ENCODE measurements at regions not wholly inside any gene's neighbourhood (a gene's known extent, or its start where the extent isn't known, plus 50 kb on each side); places are given as distances from the start of the nearest gene placed in this dataset.

GRCh38 chr1:224526771-224527170 is 89.3 kb upstream of the CNIH3 start:
- no peaks in the 10 kb centered on the region for H4K20me1 ChIP-seq (ENCODE audit: insufficient read depth)
- H3K4me3 ChIP-seq = no peak overlapping the region
- peaks cover 13% of the 10 kb centered on the region for H3F3A ChIP-seq (ENCODE audit: insufficient read depth)
- 95 to 99% methylated on average over 10 of the region's 10 CpGs for WGBS, 2 experiments (ENCODE audit: low coverage in 1 of 2, low lambda C conversion rate in 2 of 2, missing lambda C conversion rate in 2 of 2)
- no peak for TF ChIP-seq EZH2 (IDR thresholded peaks at IDR 0.05; ENCODE audit: insufficient read depth, poor library complexity, severe bottlenecking)
- H3K9me2 ChIP-seq (ENCODE audit: insufficient read depth) = no peaks in the 10 kb centered on the region
- H3K4me1 ChIP-seq (ENCODE audit: insufficient read depth) = peaks cover 28% of the 10 kb centered on the region
- no peak overlapping the region for H3K4me2 ChIP-seq (ENCODE audit: unreplicated experiment)
- H2AFZ ChIP-seq = no peak overlapping the region
- in situ Hi-C loops (cut with MboI) = no loop called here
- DNase-seq = no peak
- no peak overlapping the region for H3K27ac ChIP-seq
- no peak overlapping the region for H3K9ac ChIP-seq
- no peaks in the 10 kb centered on the region for H3K36me3 ChIP-seq (ENCODE audit: low read depth)
- H3K27me3 ChIP-seq (replicated peaks; ENCODE audit: insufficient read depth) = no peaks in the 10 kb centered on the region
- no peaks in the 10 kb centered on the region for H3K9me3 ChIP-seq (ENCODE audit: low read depth)
- H3K79me2 ChIP-seq (ENCODE audit: insufficient read depth) = no peaks in the 10 kb centered on the region

DNA sequence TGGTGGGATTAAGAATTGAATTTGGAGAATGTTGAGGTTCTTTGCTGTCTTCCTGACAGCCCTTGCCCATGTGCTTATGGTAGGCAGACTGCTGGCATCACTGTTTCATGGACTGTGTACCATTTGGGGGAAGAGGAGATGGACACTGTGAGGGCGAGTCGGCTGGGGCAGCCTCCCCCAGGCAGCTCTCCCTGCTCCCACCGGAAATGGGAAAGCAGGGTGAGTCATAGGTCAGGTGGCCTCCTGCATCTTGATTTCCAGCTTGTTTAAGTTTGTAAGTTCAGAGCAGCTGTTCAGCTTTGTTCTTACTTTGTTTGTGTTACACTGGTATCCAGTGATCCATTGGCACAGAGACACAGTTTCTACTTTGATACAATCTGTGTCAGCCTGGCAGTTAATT is 87.2 kb upstream of the CNIH3 start:
- H3K9me2 ChIP-seq (ENCODE audit: insufficient read depth) = no peaks in the 10 kb centered on the region
- no peaks in the 10 kb centered on the region for H3K36me3 ChIP-seq (ENCODE audit: low read depth)
- no peaks in the 10 kb centered on the region for H3K9me3 ChIP-seq (ENCODE audit: low read depth)
- peaks cover 13% of the 10 kb centered on the region for H3F3A ChIP-seq (ENCODE audit: insufficient read depth)
- no peaks in the 10 kb centered on the region for H3K27me3 ChIP-seq (replicated peaks; ENCODE audit: insufficient read depth)
- in situ Hi-C loops (cut with MboI) = no loop called here
- no peaks in the 10 kb centered on the region for H4K20me1 ChIP-seq (ENCODE audit: insufficient read depth)
- no peak overlapping the region for H3K9ac ChIP-seq
- no peak overlapping the region for H3K27ac ChIP-seq
- 48 to 54% methylated on average over 3 of the region's 3 CpGs for WGBS, 2 experiments (ENCODE audit: low coverage in 1 of 2, low lambda C conversion rate in 2 of 2, missing lambda C conversion rate in 2 of 2)
- H2AFZ ChIP-seq = 0 out of 2 replicates have a peak overlapping the region, but pooled peaks have one; percentile 32
- peak; percentile 51 for DNase-seq
- H3K4me1 ChIP-seq (ENCODE audit: insufficient read depth) = peaks cover 27% of the 10 kb centered on the region
- no peak overlapping the region for H3K4me3 ChIP-seq
- H3K4me2 ChIP-seq (ENCODE audit: unreplicated experiment) = no peak overlapping the region
- TF ChIP-seq EZH2phosphoT487 (IDR thresholded peaks at IDR 0.05; ENCODE audit: insufficient read depth, low read depth) (no peak), EZH2 (IDR thresholded peaks at IDR 0.05; ENCODE audit: insufficient read depth, poor library complexity, severe bottlenecking) (no peak)
- H3K79me2 ChIP-seq (ENCODE audit: insufficient read depth) = no peaks in the 10 kb centered on the region

DNA sequence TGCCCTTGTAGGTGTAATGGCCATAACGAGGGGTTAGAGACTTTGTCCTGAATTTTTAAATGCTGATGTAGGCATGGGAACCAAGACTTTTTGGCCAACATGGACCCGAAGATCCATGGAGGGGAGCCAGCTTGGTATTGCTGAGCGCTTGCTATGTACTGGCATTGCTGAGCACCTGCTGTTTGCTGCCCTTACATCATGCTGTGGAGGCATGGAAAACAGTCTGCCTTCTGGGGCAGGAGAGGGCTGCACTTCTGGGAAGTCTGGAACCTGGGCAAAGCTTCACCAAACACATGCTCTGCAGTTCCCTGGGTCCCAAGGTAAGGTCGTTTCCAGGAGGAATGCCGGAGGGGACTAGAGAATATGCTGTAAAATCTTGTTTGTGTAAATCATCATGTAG is 86.3 kb upstream of the CNIH3 start:
- TF ChIP-seq EZH2phosphoT487 (IDR thresholded peaks at IDR 0.05; ENCODE audit: insufficient read depth, low read depth) = no peak
- H3K4me1 ChIP-seq (ENCODE audit: insufficient read depth) = peaks cover 18% of the 10 kb centered on the region
- in situ Hi-C loops (cut with MboI) = no loop called here
- H3K27me3 ChIP-seq (replicated peaks; ENCODE audit: insufficient read depth) = no peaks in the 10 kb centered on the region
- no peak overlapping the region for H2AFZ ChIP-seq
- H3K9ac ChIP-seq = no peak overlapping the region
- H3K4me3 ChIP-seq = no peak overlapping the region
- H3K4me2 ChIP-seq (ENCODE audit: unreplicated experiment) = no peak overlapping the region
- no peak for DNase-seq
- peaks cover 9% of the 10 kb centered on the region; the same call in 1 of the 2 replicates for H3F3A ChIP-seq (ENCODE audit: insufficient read depth)
- WGBS, 2 experiments (ENCODE audit: low coverage in 1 of 2, low lambda C conversion rate in 2 of 2, missing lambda C conversion rate in 2 of 2) = 88 to 93% methylated on average over 5 of the region's 5 CpGs
- H3K79me2 ChIP-seq (ENCODE audit: insufficient read depth) = no peaks in the 10 kb centered on the region
- H4K20me1 ChIP-seq (ENCODE audit: insufficient read depth) = no peaks in the 10 kb centered on the region
- H3K36me3 ChIP-seq (ENCODE audit: low read depth) = no peaks in the 10 kb centered on the region
- no peaks in the 10 kb centered on the region for H3K9me2 ChIP-seq (ENCODE audit: insufficient read depth)
- H3K27ac ChIP-seq = no peak overlapping the region
- no peaks in the 10 kb centered on the region for H3K9me3 ChIP-seq (ENCODE audit: low read depth)

DNA sequence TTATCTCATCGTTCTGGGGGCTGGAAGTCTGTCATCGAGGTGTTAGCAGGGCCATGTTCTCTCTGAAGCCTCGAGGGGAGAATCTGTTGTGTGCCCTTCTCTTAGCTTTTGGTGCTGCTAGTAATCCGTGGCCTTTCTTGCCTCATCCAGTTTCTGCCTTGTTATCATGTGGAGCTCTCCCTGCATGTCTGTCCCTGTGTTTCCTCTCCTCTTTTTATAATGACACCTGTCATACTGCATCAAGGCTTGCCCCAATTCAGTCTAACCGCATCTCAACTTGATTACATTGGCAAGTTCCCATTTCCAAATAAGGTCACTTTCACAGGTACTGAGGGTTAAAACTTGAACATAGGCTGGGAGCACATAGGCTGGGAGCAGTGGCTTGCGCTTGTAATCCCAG is 82.6 kb upstream of the CNIH3 start:
- Histone ChIP-seq H3K79me2 (ENCODE audit: insufficient read depth) (no peaks in the 10 kb centered on the region), H3K9me2 (ENCODE audit: insufficient read depth) (no peaks in the 10 kb centered on the region), H3K4me2 (ENCODE audit: unreplicated experiment) (no peak overlapping the region), H3K4me1 (ENCODE audit: insufficient read depth) (peaks cover 9% of the 10 kb centered on the region), H3K4me3 (no peak overlapping the region), H4K20me1 (ENCODE audit: insufficient read depth) (no peaks in the 10 kb centered on the region), H3K27ac (no peak overlapping the region), H3F3A (ENCODE audit: insufficient read depth) (0 out of 2 replicates have a peak, but pooled peaks cover 9% of the 10 kb centered on the region), H3K9me3 (ENCODE audit: low read depth) (no peaks in the 10 kb centered on the region), H2AFZ (no peak overlapping the region), H3K9ac (no peak overlapping the region), H3K27me3 (replicated peaks; ENCODE audit: insufficient read depth) (no peaks in the 10 kb centered on the region), H3K36me3 (ENCODE audit: low read depth) (no peaks in the 10 kb centered on the region)
- WGBS, 2 experiments (ENCODE audit: low coverage in 1 of 2, low lambda C conversion rate in 2 of 2, missing lambda C conversion rate in 2 of 2) = 75 to 82% methylated on average over 6 of the region's 6 CpGs
- in situ Hi-C loops (cut with MboI) = no loop called here
- DNase-seq = no peak
- TF ChIP-seq EZH2 (IDR thresholded peaks at IDR 0.05; ENCODE audit: insufficient read depth, poor library complexity, severe bottlenecking) (no peak), EZH2phosphoT487 (IDR thresholded peaks at IDR 0.05; ENCODE audit: insufficient read depth, low read depth) (no peak)

DNA sequence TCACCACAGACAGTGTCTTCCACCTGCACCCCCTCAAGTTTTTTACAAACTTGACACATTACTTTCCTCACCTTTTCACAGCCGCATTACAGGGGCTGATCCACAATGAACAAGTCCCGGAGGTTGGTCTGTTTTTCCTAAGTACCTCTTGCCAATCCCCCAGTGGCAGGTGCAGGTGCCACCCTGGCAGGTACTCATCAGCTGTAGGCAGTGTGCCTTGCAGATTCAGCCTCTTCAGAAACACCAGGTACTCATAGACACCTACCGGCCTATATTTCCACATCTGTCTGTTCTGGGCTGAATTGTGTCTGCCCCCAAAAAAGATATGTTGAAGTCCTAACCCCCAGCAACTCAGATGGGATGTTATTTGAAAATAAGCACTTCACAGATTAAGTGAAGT is 81.4 kb upstream of the CNIH3 start:
- WGBS, 2 experiments (ENCODE audit: low coverage in 1 of 2, low lambda C conversion rate in 2 of 2, missing lambda C conversion rate in 2 of 2) = 97% methylated on average over 3 of the region's 3 CpGs

More for the DNA sequence above, 81.4 kb upstream of the CNIH3 start:
- no peak for DNase-seq
- H3K36me3 ChIP-seq (ENCODE audit: low read depth) = no peaks in the 10 kb centered on the region
- no peaks in the 10 kb centered on the region for H3K79me2 ChIP-seq (ENCODE audit: insufficient read depth)
- peaks cover 4% of the 10 kb centered on the region for H3F3A ChIP-seq (ENCODE audit: insufficient read depth)
- no peak overlapping the region for H3K27ac ChIP-seq
- H3K27me3 ChIP-seq (replicated peaks; ENCODE audit: insufficient read depth) = no peaks in the 10 kb centered on the region
- H3K9me3 ChIP-seq (ENCODE audit: low read depth) = no peaks in the 10 kb centered on the region
- no peak for TF ChIP-seq EZH2 (IDR thresholded peaks at IDR 0.05; ENCODE audit: insufficient read depth, poor library complexity, severe bottlenecking)
- no peak for TF ChIP-seq EZH2phosphoT487 (IDR thresholded peaks at IDR 0.05; ENCODE audit: insufficient read depth, low read depth)
- H3K9me2 ChIP-seq (ENCODE audit: insufficient read depth) = no peaks in the 10 kb centered on the region
- no peak overlapping the region for H3K4me3 ChIP-seq
- no peak overlapping the region for H3K4me2 ChIP-seq (ENCODE audit: unreplicated experiment)
- H2AFZ ChIP-seq = no peak overlapping the region
- in situ Hi-C loops (cut with MboI) = no loop called here
- H3K4me1 ChIP-seq (ENCODE audit: insufficient read depth) = peaks cover 4% of the 10 kb centered on the region
- H3K9ac ChIP-seq = no peak overlapping the region
- H4K20me1 ChIP-seq (ENCODE audit: insufficient read depth) = no peaks in the 10 kb centered on the region

Data from GM23248 (cell line).